ENCODE measurements at regions not wholly inside any gene's neighbourhood (a gene's known extent, or its start where the extent isn't known, plus 50 kb on each side); places are given as distances from the start of the nearest gene placed in this dataset.

- no peak for DNase-seq
Measured at GRCh38 chr5:120016717-120017382, 387.5 kb downstream of the FAM170A start.

- DNase-seq = peak; percentile 79
Measured at GRCh38 chr5:120017513-120017912, 388.2 kb downstream of the FAM170A start.

- no peak for DNase-seq
Measured at GRCh38 chr5:120035181-120035580, 405.8 kb downstream of the FAM170A start.

- DNase-seq = no peak
Measured at GRCh38 chr5:120035815-120036577, 406.6 kb downstream of the FAM170A start.

GRCh38 chr5:120037451-120037850 lies 408.1 kb downstream of the FAM170A start:
- DNase-seq = no peak

- no peak for DNase-seq
Measured at GRCh38 chr5:120039111-120039510, 409.8 kb downstream of the FAM170A start.

- no peak for DNase-seq
Measured at GRCh38 chr5:120043431-120043830, 414.1 kb downstream of the FAM170A start.

- no peak for DNase-seq
Measured at GRCh38 chr5:120052916-120053828, 410.9 kb upstream of the PRR16 start.

- no peak for DNase-seq
Measured at GRCh38 chr5:120053841-120054240, 410.3 kb upstream of the PRR16 start.

- peak; percentile 73 for DNase-seq
Measured at GRCh38 chr5:120055858-120056257, 408.2 kb upstream of the PRR16 start.

- DNase-seq = no peak
Measured at GRCh38 chr5:120062515-120062917, 401.6 kb upstream of the PRR16 start.

- no peak for DNase-seq
Measured at GRCh38 chr5:120072068-120072761, 391.9 kb upstream of the PRR16 start.

- no peak for DNase-seq
Measured at GRCh38 chr5:120073722-120074121, 390.4 kb upstream of the PRR16 start.

- no peak for DNase-seq
Measured at GRCh38 chr5:120080781-120081180, 383.3 kb upstream of the PRR16 start.

GRCh38 chr5:120082316-120083068 lies 381.6 kb upstream of the PRR16 start:
- DNase-seq = no peak

GRCh38 chr5:120083851-120084542 lies 380.1 kb upstream of the PRR16 start:
- no peak for DNase-seq

GRCh38 chr5:120084543-120084870 lies 379.6 kb upstream of the PRR16 start:
- no peak for DNase-seq

- DNase-seq = no peak
Measured at GRCh38 chr5:120086081-120086480, 378.0 kb upstream of the PRR16 start.

- DNase-seq = no peak
Measured at GRCh38 chr5:120088412-120088811, 375.7 kb upstream of the PRR16 start.

GRCh38 chr5:120088836-120089235 lies 375.3 kb upstream of the PRR16 start:
- no peak for DNase-seq

GRCh38 chr5:120091376-120091948 lies 372.6 kb upstream of the PRR16 start:
- no peak for DNase-seq

All from HCEC 1CT (cell line).